SKM-1 (cell line): ENCODE measurements at regions not wholly inside any gene's neighbourhood (a gene's known extent, or its start where the extent isn't known, plus 50 kb on each side); places are given as distances from the start of the nearest gene placed in this dataset.
"Not testable (repeated sequence)": the region's sequence is repeated elsewhere in the genome, so short reads cannot be mapped to it uniquely, and the experiment has no call there.

Source experiments
- DNase-seq: peaks from one replicate; lab custom pipeline; 2025; ENCODE audit not compliant: unreplicated experiment; lab: John Stamatoyannopoulos, UW

- not testable (repeated sequence) for DNase-seq
These were observed 1347.6 kb downstream of the RPIA start for GRCh38 chr2:90039093-90039492.

- not testable (repeated sequence) for DNase-seq
These were observed 1356.3 kb downstream of the RPIA start for GRCh38 chr2:90047776-90048175.

GRCh38 chr2:90052113-90052631, 1360.7 kb downstream of the RPIA start:
- not testable (repeated sequence) for DNase-seq

GRCh38 chr2:90069290-90069894, 1377.9 kb downstream of the RPIA start:
- no peak for DNase-seq

GRCh38 chr2:90076311-90076710, 1384.8 kb downstream of the RPIA start:
- DNase-seq, result no peak

DNA sequence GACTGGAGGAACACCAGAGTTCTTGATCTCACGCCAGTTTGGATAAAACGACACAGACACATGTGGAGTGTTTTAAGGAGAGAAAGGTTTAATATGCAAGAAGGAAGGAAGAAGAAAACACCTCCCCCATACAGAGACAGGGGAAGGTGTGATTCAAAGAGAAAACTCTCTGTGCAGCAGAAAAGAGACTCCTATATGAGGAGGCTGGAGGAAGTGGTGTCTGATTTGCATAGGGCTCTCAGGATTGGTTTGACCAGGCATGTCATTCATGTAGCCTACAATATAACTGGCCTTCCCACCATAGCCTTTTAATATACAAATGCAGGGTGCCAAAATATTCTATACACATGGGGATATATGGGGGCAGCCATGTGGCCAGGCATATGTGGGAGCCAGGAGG, 1386.5 kb downstream of the RPIA start:
- no peak for DNase-seq

- no peak for DNase-seq
These were observed 1387.9 kb downstream of the RPIA start for GRCh38 chr2:90079374-90079773.

GRCh38 chr2:90087792-90088191, 1396.3 kb downstream of the RPIA start:
- DNase-seq, result not testable (repeated sequence)

GRCh38 chr2:90093571-90094270, 1402.2 kb downstream of the RPIA start:
- not testable (repeated sequence) for DNase-seq

- DNase-seq, result not testable (repeated sequence)
These were observed 1406.1 kb downstream of the RPIA start for GRCh38 chr2:90097617-90098016.

GRCh38 chr2:90105142-90105541, 1413.7 kb downstream of the RPIA start:
- DNase-seq, result not testable (repeated sequence)

GRCh38 chr2:90123409-90123808, 1431.9 kb downstream of the RPIA start:
- not testable (repeated sequence) for DNase-seq

- not testable (repeated sequence) for DNase-seq
These were observed 1447.6 kb downstream of the RPIA start for GRCh38 chr2:90139046-90139445.

DNA sequence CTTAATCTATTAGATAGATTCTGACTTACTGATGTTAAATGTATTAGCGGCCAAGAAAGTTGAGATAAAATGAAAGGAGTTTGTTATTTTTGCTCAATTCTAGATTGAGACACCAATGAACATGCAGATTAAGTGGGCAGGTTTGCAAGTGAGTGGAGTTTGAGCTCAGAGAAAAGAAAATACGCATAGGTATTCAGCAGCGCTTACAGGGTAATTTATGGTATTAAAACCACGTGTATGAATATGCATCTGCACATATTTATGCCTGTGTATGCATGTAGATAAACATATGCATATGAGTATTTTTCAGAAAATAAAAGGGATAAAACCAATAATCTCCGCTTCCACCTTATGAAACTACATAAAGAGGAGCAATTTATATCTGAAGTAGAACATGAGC, 1450.1 kb downstream of the RPIA start:
- DNase-seq, result not testable (repeated sequence)

DNA sequence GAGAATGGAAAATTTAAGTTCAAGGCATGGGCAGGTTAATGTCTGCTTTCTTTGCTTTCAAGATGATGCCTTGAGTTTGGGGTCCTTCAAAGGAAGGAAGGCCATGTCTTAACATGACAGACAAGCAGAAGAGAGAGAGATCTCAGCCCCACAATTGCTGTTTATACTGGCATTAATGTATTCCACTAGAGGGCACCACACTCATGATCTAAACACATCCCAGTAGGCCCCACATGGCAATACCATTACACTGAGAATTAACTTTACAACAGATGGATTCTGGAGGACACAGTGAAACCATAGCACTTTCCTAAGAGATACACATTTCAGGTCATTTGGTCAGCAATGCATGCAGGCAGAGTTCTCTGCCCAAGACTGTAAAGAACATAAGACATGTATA, 1460.3 kb downstream of the RPIA start:
- not testable (repeated sequence) for DNase-seq

DNA sequence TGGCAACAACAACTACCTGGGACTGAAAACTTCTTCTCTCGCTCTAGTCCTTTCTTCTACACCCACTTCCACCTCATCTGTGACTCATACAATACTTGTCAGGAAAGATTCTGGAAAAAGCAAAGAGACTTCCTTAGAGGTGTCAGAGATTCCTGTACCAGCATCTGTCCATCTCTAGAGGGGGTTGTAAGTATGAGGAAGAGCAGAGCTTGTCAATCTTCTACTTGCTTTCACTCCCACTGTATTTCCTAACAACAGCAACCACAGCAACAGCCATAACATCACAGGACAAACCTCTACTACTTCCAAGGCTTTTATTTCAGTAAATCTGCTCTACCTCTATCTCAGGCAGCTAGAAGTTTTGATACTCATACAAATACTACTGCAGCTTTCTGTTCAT, 1479.5 kb downstream of the RPIA start:
- not testable (repeated sequence) for DNase-seq

GRCh38 chr2:90173081-90173480, 1481.6 kb downstream of the RPIA start:
- not testable (repeated sequence) for DNase-seq

DNA sequence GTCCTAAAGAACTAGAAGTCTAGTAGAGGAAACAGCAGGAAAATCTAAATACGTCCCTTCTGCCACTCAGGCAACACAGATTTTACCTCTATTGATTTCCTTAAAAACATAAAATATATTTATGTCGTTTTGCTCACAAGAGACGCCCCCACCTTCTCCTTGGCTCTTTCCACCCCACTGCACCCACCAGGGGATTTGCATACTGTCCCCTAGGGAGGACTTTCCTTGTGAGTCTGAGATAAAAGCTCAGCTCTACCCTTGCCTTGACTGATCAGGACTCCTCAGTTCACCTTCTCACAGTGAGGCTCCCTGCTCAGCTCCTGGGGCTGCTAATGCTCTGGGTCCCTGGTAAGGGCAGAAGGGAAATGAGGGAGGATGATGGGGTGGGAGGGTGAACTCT, 1488.1 kb downstream of the RPIA start:
- DNase-seq, result not testable (repeated sequence)

GRCh38 chr2:90207454-90208058, 1516.1 kb downstream of the RPIA start:
- no peak for DNase-seq

- DNase-seq, result no peak
These were observed 1517.5 kb downstream of the RPIA start for GRCh38 chr2:90209009-90209408.

- DNase-seq, result no peak
These were observed 1518.3 kb downstream of the RPIA start for GRCh38 chr2:90209806-90210205.

DNA sequence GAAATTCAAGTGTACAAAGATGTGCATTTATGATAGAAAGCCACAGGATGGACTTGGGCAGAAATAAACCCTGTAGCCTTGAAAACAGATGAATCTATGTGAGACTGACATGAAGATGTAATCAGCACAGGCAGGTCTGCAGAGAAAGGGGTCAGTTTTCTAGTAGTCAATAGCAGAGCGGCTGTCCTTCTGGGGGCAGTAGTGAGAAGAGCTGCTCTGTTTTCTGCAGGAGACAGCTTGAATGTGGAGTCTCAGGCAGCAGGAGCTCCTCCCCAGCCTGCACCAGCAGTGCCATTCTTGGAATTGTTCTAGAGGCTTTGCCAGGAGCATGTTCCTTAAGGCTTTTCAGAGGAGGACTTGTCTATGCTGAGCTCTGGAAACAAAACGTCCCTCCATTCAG, 1524.4 kb downstream of the RPIA start:
- not testable (repeated sequence) for DNase-seq
